ENCODE measurements at regions not wholly inside any gene's neighbourhood (a gene's known extent, or its start where the extent isn't known, plus 50 kb on each side); places are given as distances from the start of the nearest gene placed in this dataset.

DNA sequence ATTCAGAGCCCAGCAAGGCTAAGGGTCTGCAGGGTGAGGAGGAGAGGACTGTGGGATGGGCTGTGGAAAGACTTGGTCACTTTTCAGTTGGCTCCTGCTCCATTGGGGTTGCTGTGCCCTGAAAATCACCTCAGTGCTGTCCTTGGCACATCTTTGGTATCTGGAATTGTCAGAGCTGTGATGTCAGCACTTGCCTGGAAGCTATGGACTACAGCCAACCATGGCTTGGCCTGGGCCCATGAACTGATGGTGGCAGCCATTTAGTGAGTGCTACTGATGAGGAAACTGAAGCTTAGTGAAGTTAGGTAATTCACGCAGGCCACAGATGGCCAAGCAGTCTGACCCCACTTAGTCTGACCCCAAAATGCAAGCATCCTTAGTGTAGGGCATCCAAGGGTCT, 121.8 kb upstream of the SERPINE2 start:
- H3K27me3 ChIP-seq = no peaks in the 10 kb centered on the region
- H3K27ac ChIP-seq = no peak overlapping the region
- H3K4me3 ChIP-seq = no peak overlapping the region
- no peaks in the 10 kb centered on the region for H3K36me3 ChIP-seq (replicated peaks in 1 of 2; ENCODE audit: insufficient read depth in 1 of 2, low read depth in 2 of 2)
- TF ChIP-seq, protein P1, sequence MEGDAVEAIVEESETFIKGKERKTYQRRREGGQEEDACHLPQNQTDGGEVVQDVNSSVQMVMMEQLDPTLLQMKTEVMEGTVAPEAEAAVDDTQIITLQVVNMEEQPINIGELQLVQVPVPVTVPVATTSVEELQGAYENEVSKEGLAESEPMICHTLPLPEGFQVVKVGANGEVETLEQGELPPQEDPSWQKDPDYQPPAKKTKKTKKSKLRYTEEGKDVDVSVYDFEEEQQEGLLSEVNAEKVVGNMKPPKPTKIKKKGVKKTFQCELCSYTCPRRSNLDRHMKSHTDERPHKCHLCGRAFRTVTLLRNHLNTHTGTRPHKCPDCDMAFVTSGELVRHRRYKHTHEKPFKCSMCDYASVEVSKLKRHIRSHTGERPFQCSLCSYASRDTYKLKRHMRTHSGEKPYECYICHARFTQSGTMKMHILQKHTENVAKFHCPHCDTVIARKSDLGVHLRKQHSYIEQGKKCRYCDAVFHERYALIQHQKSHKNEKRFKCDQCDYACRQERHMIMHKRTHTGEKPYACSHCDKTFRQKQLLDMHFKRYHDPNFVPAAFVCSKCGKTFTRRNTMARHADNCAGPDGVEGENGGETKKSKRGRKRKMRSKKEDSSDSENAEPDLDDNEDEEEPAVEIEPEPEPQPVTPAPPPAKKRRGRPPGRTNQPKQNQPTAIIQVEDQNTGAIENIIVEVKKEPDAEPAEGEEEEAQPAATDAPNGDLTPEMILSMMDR (IDR thresholded peaks at IDR 0.05) = no peak
- TF ChIP-seq POLR2A (IDR thresholded peaks at IDR 0.05) = no peak
- ATAC-seq (no peak), DNase-seq (peak in 1 of 4 donors; percentile 8)
- H3K4me1 ChIP-seq = no peaks in the 10 kb centered on the region
- H3K9me3 ChIP-seq = no peaks in the 10 kb centered on the region
- 91 to 100% methylated on average over 1 of the region's 1 CpG for WGBS, 2 donors
- intact Hi-C loops (cut with DNase I) = no loop called here

DNA sequence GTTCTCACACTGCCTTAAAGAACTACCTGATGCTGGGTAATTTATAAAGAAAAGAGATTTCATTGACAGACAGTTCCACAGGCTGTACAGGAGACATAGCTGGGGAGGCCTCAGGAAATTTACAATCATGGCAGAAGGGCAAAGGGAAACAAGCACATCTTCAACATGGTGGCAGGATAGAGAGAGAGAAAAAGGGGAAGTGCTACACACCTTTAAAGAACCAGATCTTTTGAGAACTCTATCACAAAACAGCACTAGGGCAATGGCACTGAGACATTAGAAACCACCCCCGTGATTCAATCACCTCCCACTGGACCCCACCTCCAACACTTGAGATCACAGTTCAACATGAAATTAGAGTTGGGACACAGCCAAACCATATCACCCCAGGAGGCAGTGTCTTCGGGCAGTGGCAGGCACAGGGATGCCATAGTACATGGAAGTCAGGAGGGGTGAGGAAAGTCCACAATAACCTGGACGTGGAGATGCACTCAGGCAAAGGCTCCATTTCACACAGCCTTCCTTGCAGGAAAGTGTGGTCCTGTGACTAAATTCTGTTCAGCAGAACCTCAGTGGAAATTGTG, 120.4 kb upstream of the SERPINE2 start:
- TF ChIP-seq, protein P1 (IDR thresholded peaks at IDR 0.05) = no peak
- TF ChIP-seq POLR2A (IDR thresholded peaks at IDR 0.05) = no peak
- 56 to 73% methylated on average over 3 of the region's 3 CpGs for WGBS, 2 donors
- no peak overlapping the region for H3K27ac ChIP-seq

DNA sequence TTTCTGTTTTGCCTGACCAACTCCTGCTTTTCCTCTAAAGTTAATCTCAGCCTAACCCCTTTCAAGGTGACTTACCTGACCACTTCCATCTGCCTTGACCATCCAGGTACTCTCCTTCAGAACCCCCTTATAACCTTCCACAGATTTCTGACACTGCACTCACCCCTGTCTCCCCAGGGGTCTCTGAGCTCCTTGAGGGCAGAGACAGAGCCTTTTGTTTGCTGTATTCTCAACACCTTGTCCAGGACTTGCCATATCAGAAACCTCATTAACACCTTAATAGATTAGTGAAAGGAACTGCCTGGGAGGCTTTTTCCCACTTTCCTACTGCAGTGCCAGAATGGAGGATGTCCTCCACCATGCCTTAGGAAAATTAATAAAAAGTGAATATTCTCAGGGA, 119.7 kb upstream of the SERPINE2 start:
- DNase-seq (no peak), ATAC-seq (no peak)
- H3K27me3 ChIP-seq = no peaks in the 10 kb centered on the region
- no peaks in the 10 kb centered on the region for H3K4me1 ChIP-seq
- no peak overlapping the region for H3K4me3 ChIP-seq
- no peaks in the 10 kb centered on the region for H3K9me3 ChIP-seq
- TF ChIP-seq POLR2A (IDR thresholded peaks at IDR 0.05) = no peak
- TF ChIP-seq, protein P1 (IDR thresholded peaks at IDR 0.05) = no peak
- H3K36me3 ChIP-seq (replicated peaks in 1 of 2; ENCODE audit: insufficient read depth in 1 of 2, low read depth in 2 of 2) = no peaks in the 10 kb centered on the region
- intact Hi-C loops (cut with DNase I) = no loop called here
- H3K27ac ChIP-seq = no peak overlapping the region

More for the DNA sequence above, 120.4 kb upstream of the SERPINE2 start:
- intact Hi-C loops (cut with DNase I) = no loop called here
- no peaks in the 10 kb centered on the region for H3K4me1 ChIP-seq
- no peaks in the 10 kb centered on the region for H3K27me3 ChIP-seq
- no peak for ATAC-seq
- no peaks in the 10 kb centered on the region for H3K36me3 ChIP-seq (replicated peaks in 1 of 2; ENCODE audit: insufficient read depth in 1 of 2, low read depth in 2 of 2)
- no peak overlapping the region for H3K4me3 ChIP-seq
- H3K9me3 ChIP-seq = no peaks in the 10 kb centered on the region
- DNase-seq = no peak

DNA sequence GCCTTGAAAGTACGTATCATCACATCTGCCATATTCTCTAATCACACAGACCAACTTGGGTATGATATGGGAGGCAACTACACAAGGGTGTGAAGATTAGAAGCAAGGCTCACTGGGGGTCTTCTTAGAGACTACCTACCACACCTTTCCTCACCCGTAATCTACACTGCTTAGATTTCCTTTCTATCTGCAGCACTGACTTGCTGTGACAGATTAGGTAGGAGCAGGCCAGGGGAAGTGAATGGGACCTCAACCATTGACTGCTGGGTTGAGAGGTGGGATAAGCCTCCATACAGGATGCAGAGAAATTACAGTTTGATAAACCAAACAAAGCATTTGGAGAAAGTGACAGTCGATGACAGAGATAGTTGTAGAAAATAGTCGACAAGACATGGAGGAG, 119.0 kb upstream of the SERPINE2 start:
- Histone ChIP-seq H3K36me3 (replicated peaks in 1 of 2; ENCODE audit: insufficient read depth in 1 of 2, low read depth in 2 of 2) (no peaks in the 10 kb centered on the region), H3K27ac (no peak overlapping the region), H3K9me3 (no peaks in the 10 kb centered on the region), H3K4me3 (no peak overlapping the region), H3K4me1 (no peaks in the 10 kb centered on the region), H3K27me3 (no peaks in the 10 kb centered on the region)
- intact Hi-C loops (cut with DNase I) = no loop called here
- WGBS, 2 donors = 65 to 80% methylated on average over 4 of the region's 4 CpGs
- TF ChIP-seq, protein P1 (IDR thresholded peaks at IDR 0.05) = no peak
- no peak for TF ChIP-seq POLR2A (IDR thresholded peaks at IDR 0.05)
- DNase-seq (no peak), ATAC-seq (no peak)

DNA sequence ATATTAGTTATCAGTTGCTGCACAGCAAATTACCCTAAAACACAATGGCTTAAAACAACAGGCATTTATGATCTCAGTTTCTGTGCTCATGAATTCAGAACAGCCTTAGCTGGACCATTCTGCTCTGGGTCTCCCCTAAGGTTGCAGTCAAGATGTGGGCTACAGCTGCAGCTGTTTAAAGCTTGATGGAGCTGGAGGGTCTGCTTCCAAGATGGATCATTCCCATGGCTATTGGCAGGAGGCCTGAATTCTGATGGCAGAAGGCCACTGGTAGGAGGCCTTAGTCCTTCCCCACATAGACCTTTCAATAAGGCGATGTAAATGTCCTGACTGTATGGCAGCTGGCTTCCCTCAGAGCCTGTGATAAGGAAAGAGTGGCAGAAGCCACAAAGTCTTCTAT, 118.6 kb upstream of the SERPINE2 start:
- no peak for ATAC-seq
- no peaks in the 10 kb centered on the region for H3K9me3 ChIP-seq
- H3K4me3 ChIP-seq = no peak overlapping the region
- TF ChIP-seq, protein P1 (IDR thresholded peaks at IDR 0.05) = no peak
- TF ChIP-seq POLR2A (IDR thresholded peaks at IDR 0.05) = no peak
- no peak for DNase-seq
- 78 to 91% methylated on average over 1 of the region's 1 CpG for WGBS, 2 donors
- no peaks in the 10 kb centered on the region for H3K36me3 ChIP-seq (replicated peaks in 1 of 2; ENCODE audit: insufficient read depth in 1 of 2, low read depth in 2 of 2)
- intact Hi-C loops (cut with DNase I) = no loop called here
- H3K27me3 ChIP-seq = no peaks in the 10 kb centered on the region
- no peaks in the 10 kb centered on the region for H3K4me1 ChIP-seq
- no peak overlapping the region for H3K27ac ChIP-seq
